H1 (cell line): ENCODE measurements at regions not wholly inside any gene's neighbourhood (a gene's known extent, or its start where the extent isn't known, plus 50 kb on each side); places are given as distances from the start of the nearest gene placed in this dataset.
"Not testable (repeated sequence)": the region's sequence is repeated elsewhere in the genome, so short reads cannot be mapped to it uniquely, and the experiment has no call there.

Experiments
- CEBPB ChIP-seq: IDR thresholded peaks from 2 replicates; pipeline ENCODE4 v1.6.1; 2012; ENCODE audit warnings: low read depth, low read length
- EZH2 ChIP-seq: fragments of 200-600 bp; sonication (generic); IDR thresholded peaks from 2 replicates; pipeline ENCODE4 v1.7.1; 2012; ENCODE audit warnings: low read depth, mild to moderate bottlenecking, moderate library complexity, low read length, inconsistent platforms; ENCODE audit not compliant: severe bottlenecking
- GABPA ChIP-seq: IDR thresholded peaks from 2 replicates; pipeline ENCODE4 v1.6.1; 2011; ENCODE audit warnings: mild to moderate bottlenecking, low read length, moderate library complexity, borderline replicate concordance; ENCODE audit not compliant: insufficient read depth
- JUN ChIP-seq: IDR thresholded peaks from 2 replicates; pipeline ENCODE4 v1.6.1; 2011; ENCODE audit warnings: low read depth, mild to moderate bottlenecking, improper control_type of control experiment, low read length
- POLR2A ChIP-seq, 2 experiments: IDR thresholded peaks; 1 replicate in 1 of 2; 2 replicates in 1 of 2; pipeline ENCODE4 v1.6.1; 2011; ENCODE audit warnings: low read depth in 2 of 2, low read length in 2 of 2, mild to moderate bottlenecking in 2 of 2; ENCODE audit errors: control extremely low read depth in 1 of 2
- POLR2AphosphoS5 ChIP-seq: IDR thresholded peaks from 2 replicates; pipeline ENCODE4 v1.6.1; 2011; ENCODE audit warnings: low read depth, low read length
- RNF2 ChIP-seq: fragments of 200-900, 300-1000 bp; sonication (generic); IDR thresholded peaks from 2 replicates; pipeline ENCODE4 v1.7.1; 2016; ENCODE audit warnings: borderline replicate concordance, low read depth, mild to moderate bottlenecking, antibody characterized with exemption, low read length; ENCODE audit not compliant: poor library complexity, severe bottlenecking; ENCODE audit errors: missing control alignments
- SUZ12 ChIP-seq: fragments of 200-600 bp; sonication (generic); IDR thresholded peaks from 2 replicates; pipeline ENCODE4 v1.6.1; 2012; ENCODE audit warnings: mild to moderate bottlenecking, inconsistent platforms, low read length, moderate library complexity, mixed read lengths
- TBP ChIP-seq: IDR thresholded peaks from 2 replicates; pipeline ENCODE4 v1.6.1; 2011; ENCODE audit warnings: low read depth, low read length, improper control_type of control experiment
- ZNF274 ChIP-seq: IDR thresholded peaks from 2 replicates; pipeline ENCODE4 v1.7.0; 2012; ENCODE audit warnings: low read length, borderline replicate concordance; ENCODE audit errors: extremely low read depth
- TF ChIP-seq, protein P1 (sequence below), 3 experiments: IDR thresholded peaks; 1 replicate in 2 of 3; 2 replicates in 1 of 3; pipeline versions ENCODE4 v1.5.1 to v1.6.1; 2011; ENCODE audit warnings: low read length in 3 of 3, mild to moderate bottlenecking in 3 of 3, inconsistent platforms in 2 of 3, low read depth in 1 of 3, moderate library complexity in 1 of 3; ENCODE audit not compliant: insufficient read depth in 1 of 3; ENCODE audit errors: control extremely low read depth in 1 of 3
- TF ChIP-seq, protein P2 (sequence below): IDR thresholded peaks from 2 replicates; pipeline ENCODE4 v1.6.1; 2012; ENCODE audit warnings: inconsistent platforms

DNA sequence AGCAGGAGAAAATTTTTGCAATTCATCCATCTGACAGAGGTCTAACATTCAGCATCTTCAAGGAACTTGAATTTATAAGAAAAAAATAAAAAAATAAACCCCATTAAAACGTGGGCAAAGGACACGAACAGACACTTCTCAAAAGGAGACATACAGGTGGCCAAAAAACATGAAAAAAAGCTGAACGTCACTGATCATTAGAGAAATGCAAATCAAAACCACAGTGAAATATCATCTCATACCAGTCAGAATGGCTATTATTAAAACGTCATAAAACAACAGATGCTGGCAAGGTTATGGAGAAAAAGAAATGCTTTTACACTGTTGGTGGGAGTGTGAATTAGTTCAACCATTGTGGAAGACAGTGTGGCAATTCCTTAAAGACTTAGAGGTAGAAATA, 209.2 kb downstream of the SPRY1 start:
- not testable (repeated sequence) for TF ChIP-seq GABPA; POLR2AphosphoS5; EZH2; ZNF274; RNF2; SUZ12; JUN; POLR2A (IDR thresholded peaks at IDR 0.05; ENCODE audit: control extremely low read depth in 1 of 2, low read depth in 2 of 2, low read length in 2 of 2); CEBPB; TBP
- TF ChIP-seq, protein P1, sequence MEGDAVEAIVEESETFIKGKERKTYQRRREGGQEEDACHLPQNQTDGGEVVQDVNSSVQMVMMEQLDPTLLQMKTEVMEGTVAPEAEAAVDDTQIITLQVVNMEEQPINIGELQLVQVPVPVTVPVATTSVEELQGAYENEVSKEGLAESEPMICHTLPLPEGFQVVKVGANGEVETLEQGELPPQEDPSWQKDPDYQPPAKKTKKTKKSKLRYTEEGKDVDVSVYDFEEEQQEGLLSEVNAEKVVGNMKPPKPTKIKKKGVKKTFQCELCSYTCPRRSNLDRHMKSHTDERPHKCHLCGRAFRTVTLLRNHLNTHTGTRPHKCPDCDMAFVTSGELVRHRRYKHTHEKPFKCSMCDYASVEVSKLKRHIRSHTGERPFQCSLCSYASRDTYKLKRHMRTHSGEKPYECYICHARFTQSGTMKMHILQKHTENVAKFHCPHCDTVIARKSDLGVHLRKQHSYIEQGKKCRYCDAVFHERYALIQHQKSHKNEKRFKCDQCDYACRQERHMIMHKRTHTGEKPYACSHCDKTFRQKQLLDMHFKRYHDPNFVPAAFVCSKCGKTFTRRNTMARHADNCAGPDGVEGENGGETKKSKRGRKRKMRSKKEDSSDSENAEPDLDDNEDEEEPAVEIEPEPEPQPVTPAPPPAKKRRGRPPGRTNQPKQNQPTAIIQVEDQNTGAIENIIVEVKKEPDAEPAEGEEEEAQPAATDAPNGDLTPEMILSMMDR (IDR thresholded peaks at IDR 0.05; ENCODE audit: control extremely low read depth in 1 of 3, insufficient read depth in 1 of 3, low read depth in 1 of 3, low read length in 3 of 3), result not testable (repeated sequence)
- TF ChIP-seq, protein P2, sequence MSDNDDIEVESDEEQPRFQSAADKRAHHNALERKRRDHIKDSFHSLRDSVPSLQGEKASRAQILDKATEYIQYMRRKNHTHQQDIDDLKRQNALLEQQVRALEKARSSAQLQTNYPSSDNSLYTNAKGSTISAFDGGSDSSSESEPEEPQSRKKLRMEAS, result not testable (repeated sequence)
